ENCODE measurements at regions not wholly inside any gene's neighbourhood (a gene's known extent, or its start where the extent isn't known, plus 50 kb on each side); places are given as distances from the start of the nearest gene placed in this dataset.

GRCh38 chr2:185436787-185437372 is 301.7 kb upstream of the FSIP2 start:
- ATAC-seq (replicated peaks in 1 of 2) (no peak), DNase-seq (no peak)
- peaks cover 0 to 9% of the 10 kb centered on the region in 2 donors for H3K9me3 Mint-ChIP-seq
- no peaks in the 10 kb centered on the region for H3K4me1 Mint-ChIP-seq (ENCODE audit: low read depth)
- H3K36me3 Mint-ChIP-seq (ENCODE audit: insufficient read depth in 2 of 2), result no peaks in the 10 kb centered on the region
- no peaks in the 10 kb centered on the region for H3K27me3 Mint-ChIP-seq (ENCODE audit: low read depth)
- H3K27ac Mint-ChIP-seq, result no peak overlapping the region
- H3K4me3 Mint-ChIP-seq, result no peak overlapping the region

GRCh38 chr2:185441486-185442005 is 297.1 kb upstream of the FSIP2 start:
- no peak overlapping the region for H3K27ac Mint-ChIP-seq
- no peaks in the 10 kb centered on the region for H3K4me1 Mint-ChIP-seq (ENCODE audit: low read depth)
- no peaks in the 10 kb centered on the region for H3K27me3 Mint-ChIP-seq (ENCODE audit: low read depth)
- H3K9me3 Mint-ChIP-seq, result peaks cover 0 to 4% of the 10 kb centered on the region in 2 donors
- no peaks in the 10 kb centered on the region for H3K36me3 Mint-ChIP-seq (ENCODE audit: insufficient read depth in 2 of 2)
- no peak for ATAC-seq (replicated peaks in 1 of 2)
- H3K4me3 Mint-ChIP-seq, result no peak overlapping the region
- no peak for DNase-seq

GRCh38 chr2:185456517-185456916 is 282.1 kb upstream of the FSIP2 start:
- ATAC-seq (replicated peaks in 1 of 2), result no peak
- Mint-ChIP-seq H3K4me1 (ENCODE audit: low read depth) (no peaks in the 10 kb centered on the region), H3K36me3 (ENCODE audit: insufficient read depth in 2 of 2) (peaks cover 0 to 4% of the 10 kb centered on the region in 2 donors), H3K27me3 (ENCODE audit: low read depth) (no peaks in the 10 kb centered on the region), H3K27ac (no peak overlapping the region), H3K4me3 (no peak overlapping the region), H3K9me3 (peaks cover 0 to 3% of the 10 kb centered on the region in 2 donors)
- DNase-seq, result no peak

- H3K27ac Mint-ChIP-seq, result no peak overlapping the region
- H3K4me3 Mint-ChIP-seq, result no peak overlapping the region
- H3K27me3 Mint-ChIP-seq (ENCODE audit: low read depth), result no peaks in the 10 kb centered on the region
- peaks cover 3% of the 10 kb centered on the region in 2 donors for H3K9me3 Mint-ChIP-seq
- ATAC-seq (replicated peaks in 1 of 2) (no peak), DNase-seq (no peak)
- no peaks in the 10 kb centered on the region for H3K4me1 Mint-ChIP-seq (ENCODE audit: low read depth)
- H3K36me3 Mint-ChIP-seq (ENCODE audit: insufficient read depth in 2 of 2), result no peaks in the 10 kb centered on the region
Measured at GRCh38 chr2:185463481-185463880, 275.1 kb upstream of the FSIP2 start.

GRCh38 chr2:185466915-185467314 is 271.7 kb upstream of the FSIP2 start:
- Mint-ChIP-seq H3K9me3 (peaks cover 3% of the 10 kb centered on the region in 2 donors), H3K27ac (no peak overlapping the region), H3K4me1 (ENCODE audit: low read depth) (no peaks in the 10 kb centered on the region), H3K27me3 (ENCODE audit: low read depth) (no peaks in the 10 kb centered on the region), H3K36me3 (ENCODE audit: insufficient read depth in 2 of 2) (no peaks in the 10 kb centered on the region), H3K4me3 (no peak overlapping the region)
- ATAC-seq (replicated peaks in 1 of 2) (no peak), DNase-seq (no peak)

GRCh38 chr2:185471441-185471840 is 267.2 kb upstream of the FSIP2 start:
- Mint-ChIP-seq H3K4me1 (ENCODE audit: low read depth) (no peaks in the 10 kb centered on the region), H3K4me3 (no peak overlapping the region), H3K36me3 (ENCODE audit: insufficient read depth in 2 of 2) (no peaks in the 10 kb centered on the region), H3K27ac (no peak overlapping the region), H3K27me3 (ENCODE audit: low read depth) (no peaks in the 10 kb centered on the region), H3K9me3 (no peaks in the 10 kb centered on the region)
- DNase-seq, result no peak
- no peak for ATAC-seq (replicated peaks in 1 of 2)

GRCh38 chr2:185472574-185472973 is 266.0 kb upstream of the FSIP2 start:
- H3K36me3 Mint-ChIP-seq (ENCODE audit: insufficient read depth in 2 of 2), result no peaks in the 10 kb centered on the region

GRCh38 chr2:185473838-185474237 is 264.8 kb upstream of the FSIP2 start:
- H3K4me1 Mint-ChIP-seq (ENCODE audit: low read depth), result no peaks in the 10 kb centered on the region
- H3K27ac Mint-ChIP-seq, result no peak overlapping the region

More at GRCh38 chr2:185472574-185472973, 266.0 kb upstream of the FSIP2 start:
- Mint-ChIP-seq H3K27ac (no peak overlapping the region), H3K4me1 (ENCODE audit: low read depth) (no peaks in the 10 kb centered on the region), H3K4me3 (no peak overlapping the region), H3K27me3 (ENCODE audit: low read depth) (no peaks in the 10 kb centered on the region), H3K9me3 (no peaks in the 10 kb centered on the region)
- DNase-seq (no peak), ATAC-seq (replicated peaks in 1 of 2) (no peak)

GRCh38 chr2:185475914-185476313 is 262.7 kb upstream of the FSIP2 start:
- Mint-ChIP-seq H3K27ac (no peak overlapping the region), H3K9me3 (peaks cover 4 to 6% of the 10 kb centered on the region in 2 donors), H3K4me1 (ENCODE audit: low read depth) (no peaks in the 10 kb centered on the region), H3K27me3 (ENCODE audit: low read depth) (no peaks in the 10 kb centered on the region), H3K4me3 (no peak overlapping the region), H3K36me3 (ENCODE audit: insufficient read depth in 2 of 2) (no peaks in the 10 kb centered on the region)
- DNase-seq, result no peak
- no peak for ATAC-seq (replicated peaks in 1 of 2)

More at GRCh38 chr2:185473838-185474237, 264.8 kb upstream of the FSIP2 start:
- ATAC-seq (replicated peaks in 1 of 2) (no peak), DNase-seq (no peak)
- no peaks in the 10 kb centered on the region for H3K9me3 Mint-ChIP-seq
- no peak overlapping the region for H3K4me3 Mint-ChIP-seq
- H3K27me3 Mint-ChIP-seq (ENCODE audit: low read depth), result no peaks in the 10 kb centered on the region
- H3K36me3 Mint-ChIP-seq (ENCODE audit: insufficient read depth in 2 of 2), result no peaks in the 10 kb centered on the region

- DNase-seq (no peak), ATAC-seq (replicated peaks in 1 of 2) (no peak)
- Mint-ChIP-seq H3K4me1 (ENCODE audit: low read depth) (no peaks in the 10 kb centered on the region), H3K36me3 (ENCODE audit: insufficient read depth in 2 of 2) (no peaks in the 10 kb centered on the region), H3K27ac (no peak overlapping the region), H3K4me3 (no peak overlapping the region), H3K27me3 (ENCODE audit: low read depth) (no peaks in the 10 kb centered on the region), H3K9me3 (peaks cover 4 to 6% of the 10 kb centered on the region in 2 donors)
Measured at GRCh38 chr2:185477452-185477851, 261.2 kb upstream of the FSIP2 start.

GRCh38 chr2:185484602-185485001 is 254.0 kb upstream of the FSIP2 start:
- no peak for DNase-seq
- H3K27ac Mint-ChIP-seq, result no peak overlapping the region
- no peaks in the 10 kb centered on the region for H3K4me1 Mint-ChIP-seq (ENCODE audit: low read depth)
- H3K4me3 Mint-ChIP-seq, result no peak overlapping the region
- peaks cover 0 to 2% of the 10 kb centered on the region in 2 donors for H3K36me3 Mint-ChIP-seq (ENCODE audit: insufficient read depth in 2 of 2)
- no peak for ATAC-seq (replicated peaks in 1 of 2)
- H3K27me3 Mint-ChIP-seq (ENCODE audit: low read depth), result no peaks in the 10 kb centered on the region
- peaks cover 4 to 8% of the 10 kb centered on the region in 2 donors for H3K9me3 Mint-ChIP-seq

GRCh38 chr2:185502351-185502750 is 236.3 kb upstream of the FSIP2 start:
- no peak for ATAC-seq (replicated peaks in 1 of 2)
- no peaks in the 10 kb centered on the region for H3K36me3 Mint-ChIP-seq (ENCODE audit: insufficient read depth in 2 of 2)
- no peak overlapping the region for H3K27ac Mint-ChIP-seq
- no peak overlapping the region for H3K4me3 Mint-ChIP-seq
- H3K4me1 Mint-ChIP-seq (ENCODE audit: low read depth), result no peaks in the 10 kb centered on the region
- DNase-seq, result no peak
- peaks cover 6 to 8% of the 10 kb centered on the region in 2 donors for H3K9me3 Mint-ChIP-seq
- H3K27me3 Mint-ChIP-seq (ENCODE audit: low read depth), result no peaks in the 10 kb centered on the region

- ATAC-seq (replicated peaks in 1 of 2) (no peak), DNase-seq (no peak)
- H3K27ac Mint-ChIP-seq, result no peak overlapping the region
- peaks cover 0 to 7% of the 10 kb centered on the region in 2 donors for H3K36me3 Mint-ChIP-seq (ENCODE audit: insufficient read depth in 2 of 2)
- no peaks in the 10 kb centered on the region for H3K27me3 Mint-ChIP-seq (ENCODE audit: low read depth)
- H3K9me3 Mint-ChIP-seq, result peaks cover 15 to 17% of the 10 kb centered on the region in 2 donors
- H3K4me3 Mint-ChIP-seq, result no peak overlapping the region
- H3K4me1 Mint-ChIP-seq (ENCODE audit: low read depth), result no peaks in the 10 kb centered on the region
Measured at GRCh38 chr2:185507719-185508118, 230.9 kb upstream of the FSIP2 start.

GRCh38 chr2:185510060-185510459 is 228.5 kb upstream of the FSIP2 start:
- Mint-ChIP-seq H3K27ac (no peak overlapping the region), H3K9me3 (peaks cover 11 to 13% of the 10 kb centered on the region in 2 donors), H3K27me3 (ENCODE audit: low read depth) (no peaks in the 10 kb centered on the region), H3K4me3 (no peak overlapping the region), H3K36me3 (ENCODE audit: insufficient read depth in 2 of 2) (peaks cover 0 to 7% of the 10 kb centered on the region in 2 donors), H3K4me1 (ENCODE audit: low read depth) (no peaks in the 10 kb centered on the region)
- ATAC-seq (replicated peaks in 1 of 2) (no peak), DNase-seq (no peak)
